ENCODE measurements at regions not wholly inside any gene's neighbourhood (a gene's known extent, or its start where the extent isn't known, plus 50 kb on each side); places are given as distances from the start of the nearest gene placed in this dataset.

GRCh38 chr6:23036406-23036983 lies 467.1 kb downstream of the HDGFL1 start:
- no peaks in the 10 kb centered on the region for H3K36me3 ChIP-seq (ENCODE audit: control insufficient read depth, insufficient read depth, low read length)
- H3K27ac ChIP-seq (ENCODE audit: low read depth, low read length): no peak overlapping the region
- no peak overlapping the region for H3K4me3 ChIP-seq (ENCODE audit: low read length)
- H3K27me3 ChIP-seq (ENCODE audit: control insufficient read depth, insufficient read depth, low read length): no peaks in the 10 kb centered on the region
- H3K9ac ChIP-seq (ENCODE audit: low read length): no peak overlapping the region
- no peaks in the 10 kb centered on the region for H3K4me1 ChIP-seq (ENCODE audit: control insufficient read depth, insufficient read depth, low read length)

GRCh38 chr6:23040899-23041298 lies 471.5 kb downstream of the HDGFL1 start:
- Histone ChIP-seq H3K27ac (ENCODE audit: low read depth, low read length) (no peak overlapping the region), H3K9ac (ENCODE audit: low read length) (no peak overlapping the region), H3K27me3 (ENCODE audit: control insufficient read depth, insufficient read depth, low read length) (no peaks in the 10 kb centered on the region), H3K4me3 (ENCODE audit: low read length) (no peak overlapping the region), H3K4me1 (ENCODE audit: control insufficient read depth, insufficient read depth, low read length) (no peaks in the 10 kb centered on the region), H3K36me3 (ENCODE audit: control insufficient read depth, insufficient read depth, low read length) (no peaks in the 10 kb centered on the region)

GRCh38 chr6:23045280-23045679 lies 475.9 kb downstream of the HDGFL1 start:
- H3K27ac ChIP-seq (ENCODE audit: low read depth, low read length): no peak overlapping the region
- no peaks in the 10 kb centered on the region for H3K36me3 ChIP-seq (ENCODE audit: control insufficient read depth, insufficient read depth, low read length)

GRCh38 chr6:23055523-23055922 lies 486.2 kb downstream of the HDGFL1 start:
- H3K4me1 ChIP-seq (ENCODE audit: control insufficient read depth, insufficient read depth, low read length): no peaks in the 10 kb centered on the region
- H3K9ac ChIP-seq (ENCODE audit: low read length): no peak overlapping the region
- no peak overlapping the region for H3K4me3 ChIP-seq (ENCODE audit: low read length)
- no peaks in the 10 kb centered on the region for H3K27me3 ChIP-seq (ENCODE audit: control insufficient read depth, insufficient read depth, low read length)
- H3K27ac ChIP-seq (ENCODE audit: low read depth, low read length): no peak overlapping the region
- H3K36me3 ChIP-seq (ENCODE audit: control insufficient read depth, insufficient read depth, low read length): no peaks in the 10 kb centered on the region

More at GRCh38 chr6:23045280-23045679, 475.9 kb downstream of the HDGFL1 start:
- Histone ChIP-seq H3K4me1 (ENCODE audit: control insufficient read depth, insufficient read depth, low read length) (no peaks in the 10 kb centered on the region), H3K27me3 (ENCODE audit: control insufficient read depth, insufficient read depth, low read length) (no peaks in the 10 kb centered on the region), H3K9ac (ENCODE audit: low read length) (no peak overlapping the region), H3K4me3 (ENCODE audit: low read length) (no peak overlapping the region)

GRCh38 chr6:23073821-23074220 lies 504.5 kb downstream of the HDGFL1 start:
- no peaks in the 10 kb centered on the region for H3K27me3 ChIP-seq (ENCODE audit: control insufficient read depth, insufficient read depth, low read length)

GRCh38 chr6:23077772-23078171 lies 508.4 kb downstream of the HDGFL1 start:
- H3K27ac ChIP-seq (ENCODE audit: low read depth, low read length): no peak overlapping the region
- H3K4me3 ChIP-seq (ENCODE audit: low read length): no peak overlapping the region
- H3K4me1 ChIP-seq (ENCODE audit: control insufficient read depth, insufficient read depth, low read length): no peaks in the 10 kb centered on the region
- no peaks in the 10 kb centered on the region for H3K36me3 ChIP-seq (ENCODE audit: control insufficient read depth, insufficient read depth, low read length)
- H3K27me3 ChIP-seq (ENCODE audit: control insufficient read depth, insufficient read depth, low read length): no peaks in the 10 kb centered on the region
- no peak overlapping the region for H3K9ac ChIP-seq (ENCODE audit: low read length)

More at GRCh38 chr6:23073821-23074220, 504.5 kb downstream of the HDGFL1 start:
- Histone ChIP-seq H3K36me3 (ENCODE audit: control insufficient read depth, insufficient read depth, low read length) (no peaks in the 10 kb centered on the region), H3K27ac (ENCODE audit: low read depth, low read length) (no peak overlapping the region), H3K4me3 (ENCODE audit: low read length) (no peak overlapping the region), H3K9ac (ENCODE audit: low read length) (no peak overlapping the region), H3K4me1 (ENCODE audit: control insufficient read depth, insufficient read depth, low read length) (no peaks in the 10 kb centered on the region)

GRCh38 chr6:23081701-23082100 lies 512.3 kb downstream of the HDGFL1 start:
- H3K4me3 ChIP-seq (ENCODE audit: low read length): no peak overlapping the region
- no peak overlapping the region for H3K27ac ChIP-seq (ENCODE audit: low read depth, low read length)
- H3K4me1 ChIP-seq (ENCODE audit: control insufficient read depth, insufficient read depth, low read length): no peaks in the 10 kb centered on the region
- H3K9ac ChIP-seq (ENCODE audit: low read length): no peak overlapping the region
- no peaks in the 10 kb centered on the region for H3K36me3 ChIP-seq (ENCODE audit: control insufficient read depth, insufficient read depth, low read length)
- no peaks in the 10 kb centered on the region for H3K27me3 ChIP-seq (ENCODE audit: control insufficient read depth, insufficient read depth, low read length)

- Histone ChIP-seq H3K4me3 (ENCODE audit: low read length) (no peak overlapping the region), H3K36me3 (ENCODE audit: control insufficient read depth, insufficient read depth, low read length) (no peaks in the 10 kb centered on the region)
Measured at GRCh38 chr6:23086100-23086499, 516.7 kb downstream of the HDGFL1 start.

GRCh38 chr6:23087471-23087870 lies 518.1 kb downstream of the HDGFL1 start:
- Histone ChIP-seq H3K9ac (ENCODE audit: low read length) (no peak overlapping the region), H3K4me3 (ENCODE audit: low read length) (no peak overlapping the region), H3K4me1 (ENCODE audit: control insufficient read depth, insufficient read depth, low read length) (no peaks in the 10 kb centered on the region), H3K27me3 (ENCODE audit: control insufficient read depth, insufficient read depth, low read length) (no peaks in the 10 kb centered on the region), H3K36me3 (ENCODE audit: control insufficient read depth, insufficient read depth, low read length) (no peaks in the 10 kb centered on the region), H3K27ac (ENCODE audit: low read depth, low read length) (no peak overlapping the region)

More at GRCh38 chr6:23086100-23086499, 516.7 kb downstream of the HDGFL1 start:
- H3K27ac ChIP-seq (ENCODE audit: low read depth, low read length): no peak overlapping the region
- no peaks in the 10 kb centered on the region for H3K27me3 ChIP-seq (ENCODE audit: control insufficient read depth, insufficient read depth, low read length)
- no peaks in the 10 kb centered on the region for H3K4me1 ChIP-seq (ENCODE audit: control insufficient read depth, insufficient read depth, low read length)
- H3K9ac ChIP-seq (ENCODE audit: low read length): no peak overlapping the region

GRCh38 chr6:23088761-23089160 lies 519.4 kb downstream of the HDGFL1 start:
- no peak overlapping the region for H3K27ac ChIP-seq (ENCODE audit: low read depth, low read length)
- H3K4me3 ChIP-seq (ENCODE audit: low read length): no peak overlapping the region
- H3K4me1 ChIP-seq (ENCODE audit: control insufficient read depth, insufficient read depth, low read length): no peaks in the 10 kb centered on the region
- H3K27me3 ChIP-seq (ENCODE audit: control insufficient read depth, insufficient read depth, low read length): no peaks in the 10 kb centered on the region
- H3K9ac ChIP-seq (ENCODE audit: low read length): no peak overlapping the region
- no peaks in the 10 kb centered on the region for H3K36me3 ChIP-seq (ENCODE audit: control insufficient read depth, insufficient read depth, low read length)

- Histone ChIP-seq H3K4me3 (ENCODE audit: low read length) (no peak overlapping the region), H3K9ac (ENCODE audit: low read length) (no peak overlapping the region), H3K4me1 (ENCODE audit: control insufficient read depth, insufficient read depth, low read length) (no peaks in the 10 kb centered on the region), H3K36me3 (ENCODE audit: control insufficient read depth, insufficient read depth, low read length) (no peaks in the 10 kb centered on the region), H3K27ac (ENCODE audit: low read depth, low read length) (no peak overlapping the region), H3K27me3 (ENCODE audit: control insufficient read depth, insufficient read depth, low read length) (no peaks in the 10 kb centered on the region)
Measured at GRCh38 chr6:23089981-23090380, 520.6 kb downstream of the HDGFL1 start.

- Histone ChIP-seq H3K4me1 (ENCODE audit: control insufficient read depth, insufficient read depth, low read length) (no peaks in the 10 kb centered on the region), H3K4me3 (ENCODE audit: low read length) (no peak overlapping the region), H3K27ac (ENCODE audit: low read depth, low read length) (no peak overlapping the region), H3K27me3 (ENCODE audit: control insufficient read depth, insufficient read depth, low read length) (no peaks in the 10 kb centered on the region), H3K36me3 (ENCODE audit: control insufficient read depth, insufficient read depth, low read length) (no peaks in the 10 kb centered on the region), H3K9ac (ENCODE audit: low read length) (no peak overlapping the region)
Measured at GRCh38 chr6:23091795-23092194, 522.4 kb downstream of the HDGFL1 start.

GRCh38 chr6:23096876-23097275 lies 527.5 kb downstream of the HDGFL1 start:
- no peaks in the 10 kb centered on the region for H3K27me3 ChIP-seq (ENCODE audit: control insufficient read depth, insufficient read depth, low read length)
- no peaks in the 10 kb centered on the region for H3K4me1 ChIP-seq (ENCODE audit: control insufficient read depth, insufficient read depth, low read length)
- H3K36me3 ChIP-seq (ENCODE audit: control insufficient read depth, insufficient read depth, low read length): no peaks in the 10 kb centered on the region
- no peak overlapping the region for H3K4me3 ChIP-seq (ENCODE audit: low read length)
- H3K9ac ChIP-seq (ENCODE audit: low read length): no peak overlapping the region
- no peak overlapping the region for H3K27ac ChIP-seq (ENCODE audit: low read depth, low read length)
